22Rv1 (cell line): ENCODE measurements at regions not wholly inside any gene's neighbourhood (a gene's known extent, or its start where the extent isn't known, plus 50 kb on each side); places are given as distances from the start of the nearest gene placed in this dataset.

ENCODE experiments used
- CTCF ChIP-seq: fragments of 450-650 bp; IDR thresholded peaks from 2 replicates; pipeline ENCODE4 v1.5.1; 2017; ENCODE audit warnings: mild to moderate bottlenecking
- ZFX ChIP-seq: fragments of 450-650 bp; IDR thresholded peaks from 2 replicates; pipeline ENCODE4 v1.6.1; 2017; ENCODE audit warnings: antibody characterized with exemption, borderline replicate concordance

- no peak for TF ChIP-seq CTCF
- no peak for TF ChIP-seq ZFX
These were observed 1040.3 kb downstream of the TSN start for GRCh38 chr2:122795763-122796162.
